GM12892 (cell line): ENCODE measurements at regions not wholly inside any gene's neighbourhood (a gene's known extent, or its start where the extent isn't known, plus 50 kb on each side); places are given as distances from the start of the nearest gene placed in this dataset.

Experiments used
- POLR2A ChIP-seq: IDR thresholded peaks from 2 replicates; pipeline ENCODE4 v1.6.1; 2011; ENCODE audit warnings: low read depth, low read length, control low read depth
- TAF1 ChIP-seq: IDR thresholded peaks from 2 replicates; pipeline ENCODE4 v1.6.1; 2011; ENCODE audit warnings: low read depth, mild to moderate bottlenecking, control low read depth, low read length, borderline replicate concordance

GRCh38 chr2:47661310-47661709 lies 90.5 kb upstream of the KCNK12 start:
- TF ChIP-seq TAF1 (no peak), POLR2A (no peak)
